ENCODE measurements at regions not wholly inside any gene's neighbourhood (a gene's known extent, or its start where the extent isn't known, plus 50 kb on each side); places are given as distances from the start of the nearest gene placed in this dataset.

GRCh38 chr7:1346851-1347250 is 112.4 kb downstream of the MICALL2 start:
- CTCF ChIA-PET, result interaction anchor here (0.7 kb wide), 1 partner anchor 96 kb away, joined by 3 read pairs; no protein-coding TSS in a partner anchor
- Histone ChIP-seq H3K9me3 (no peaks in the 10 kb centered on the region), H3K4me3 (ENCODE audit: low read depth in 2 of 2, low read length in 1 of 2) (no peak overlapping the region), H3K4me2 (no peak overlapping the region), H4K20me1 (ENCODE audit: insufficient read depth) (no peaks in the 10 kb centered on the region), H3K9me2 (no peaks in the 10 kb centered on the region), H3F3A (replicated peaks; ENCODE audit: insufficient read depth) (no peaks in the 10 kb centered on the region), H3K4me1 (ENCODE audit: control insufficient read depth in 1 of 2, insufficient read depth in 2 of 2, low read depth in 1 of 2, low read length in 1 of 2) (no peaks in the 10 kb centered on the region), H3K27ac (ENCODE audit: low read depth in 2 of 2, low read length in 1 of 2) (no peak overlapping the region), H2AFZ (ENCODE audit: low read depth) (no peak overlapping the region), H3K27me3 (ENCODE audit: insufficient read depth) (peaks cover 100% of the 10 kb centered on the region), H3K36me3 (replicated peaks in 1 of 2; ENCODE audit: control insufficient read depth in 1 of 2, insufficient read depth in 2 of 2, low read length in 1 of 2) (no peaks in the 10 kb centered on the region), H3K9ac (no peak overlapping the region), H3K79me2 (ENCODE audit: insufficient read depth) (no peaks in the 10 kb centered on the region)
- POLR2A ChIA-PET, result no interaction called here
- TF ChIP-seq IRF3 (IDR thresholded peaks at IDR 0.05; ENCODE audit: low read depth, low read length) (no peak), REST (IDR thresholded peaks at IDR 0.05; ENCODE audit: low read depth, low read length) (no peak), TEAD4 (IDR thresholded peaks at IDR 0.05; ENCODE audit: borderline replicate concordance, insufficient read depth) (no peak), FOXJ3 (CRISPR knock-in tag; IDR thresholded peaks at IDR 0.05) (no peak), RFX5 (IDR thresholded peaks at IDR 0.05; ENCODE audit: low read length) (no peak), ZBTB33 (IDR thresholded peaks at IDR 0.05; ENCODE audit: borderline replicate concordance, low read depth) (no peak), MAX (IDR thresholded peaks at IDR 0.05; ENCODE audit: low read depth) (no peak), SMC3 (IDR thresholded peaks at IDR 0.05; ENCODE audit: low read depth, low read length) (no peak), USF1 (IDR thresholded peaks at IDR 0.05; ENCODE audit: borderline replicate concordance, low read depth) (no peak), USF2 (IDR thresholded peaks at IDR 0.05; ENCODE audit: borderline replicate concordance, low read depth, low read length) (no peak)
- WGBS (ENCODE audit: low lambda C conversion rate), result 22% methylated on average over 6 of the region's 12 CpGs
- no peak for DNase-seq
